ENCODE measurements at regions not wholly inside any gene's neighbourhood (a gene's known extent, or its start where the extent isn't known, plus 50 kb on each side); places are given as distances from the start of the nearest gene placed in this dataset.
"Not testable (repeated sequence)": the region's sequence is repeated elsewhere in the genome, so short reads cannot be mapped to it uniquely, and the experiment has no call there.

DNA sequence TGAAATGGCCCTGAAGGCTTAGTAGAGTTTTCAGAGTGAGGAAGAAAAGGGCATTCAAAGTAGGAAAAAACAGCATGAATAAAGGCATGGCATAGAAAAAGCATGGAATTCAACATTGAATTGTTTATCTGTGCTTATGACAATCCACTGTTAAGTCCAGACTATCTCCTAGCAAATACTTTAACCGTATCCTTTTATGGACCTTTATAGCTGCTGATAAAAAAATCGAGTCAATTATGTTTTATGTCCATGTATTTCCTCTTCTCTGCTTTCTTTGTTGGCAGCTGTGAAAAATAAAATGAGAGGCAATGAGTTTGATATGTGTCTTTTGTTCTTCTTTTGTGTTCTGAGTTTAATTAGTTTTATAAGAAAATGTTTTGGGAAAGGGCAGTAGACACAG, 70.4 kb downstream of the TDRD15 start:
- no peak for DNase-seq

DNA sequence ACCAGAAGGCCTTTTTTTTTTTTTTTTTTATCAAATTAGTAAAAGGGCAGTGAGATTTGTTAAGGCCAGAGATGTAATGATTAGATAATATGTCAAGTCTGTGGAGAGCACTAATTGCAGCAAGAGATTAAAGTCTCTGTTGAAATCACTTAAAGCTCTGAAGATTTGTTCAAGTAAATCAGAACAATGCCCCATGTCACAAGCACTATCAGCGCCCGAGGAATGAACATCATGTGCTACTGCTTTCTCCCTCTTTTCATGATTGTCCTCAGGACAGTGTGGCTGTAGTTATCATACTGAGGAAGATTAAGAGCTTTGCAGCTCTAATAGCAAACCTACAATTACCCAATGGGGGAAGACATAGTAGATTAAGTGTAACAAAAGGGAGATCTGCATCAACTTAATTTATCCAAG, 71.1 kb downstream of the TDRD15 start:
- DNase-seq, result no peak

DNA sequence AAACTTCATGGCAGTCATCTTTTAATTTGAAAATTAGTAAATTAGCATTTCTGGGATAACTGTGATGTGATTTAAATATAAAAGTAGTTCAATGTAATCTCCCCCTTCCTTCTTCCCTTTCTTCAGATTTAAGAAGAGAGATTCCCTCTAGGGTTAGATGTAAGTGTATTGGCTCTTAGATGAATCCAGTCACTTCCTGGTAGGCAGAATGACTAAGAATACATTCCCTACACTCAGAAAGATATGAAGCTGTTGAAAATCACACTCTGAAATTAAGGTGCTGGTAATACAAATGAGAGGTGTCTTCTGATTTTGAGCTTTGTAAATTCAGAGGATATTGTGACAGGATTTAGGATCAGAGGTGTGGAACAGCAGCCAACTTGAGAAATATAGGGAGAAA, 71.6 kb downstream of the TDRD15 start:
- no peak for DNase-seq

DNA sequence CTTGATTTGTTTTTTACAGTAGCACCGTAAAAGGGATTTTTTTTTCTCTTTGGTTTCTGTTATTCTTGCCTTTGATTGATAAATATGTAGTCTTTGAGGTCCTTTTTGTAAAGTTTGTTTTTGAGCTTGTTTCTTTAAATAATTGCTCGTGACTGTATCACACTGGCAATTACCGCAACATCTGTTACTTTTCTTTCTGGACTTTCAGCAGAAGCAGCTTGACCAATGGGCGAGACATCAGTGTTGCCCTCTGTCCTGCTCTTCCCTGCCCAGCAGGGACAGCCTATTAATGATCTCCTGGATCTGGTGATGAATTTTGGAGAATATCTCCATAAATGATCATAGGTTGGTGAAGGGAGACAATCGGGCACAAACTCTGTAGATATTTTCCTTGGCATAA, 74.9 kb downstream of the TDRD15 start:
- no peak for DNase-seq

DNA sequence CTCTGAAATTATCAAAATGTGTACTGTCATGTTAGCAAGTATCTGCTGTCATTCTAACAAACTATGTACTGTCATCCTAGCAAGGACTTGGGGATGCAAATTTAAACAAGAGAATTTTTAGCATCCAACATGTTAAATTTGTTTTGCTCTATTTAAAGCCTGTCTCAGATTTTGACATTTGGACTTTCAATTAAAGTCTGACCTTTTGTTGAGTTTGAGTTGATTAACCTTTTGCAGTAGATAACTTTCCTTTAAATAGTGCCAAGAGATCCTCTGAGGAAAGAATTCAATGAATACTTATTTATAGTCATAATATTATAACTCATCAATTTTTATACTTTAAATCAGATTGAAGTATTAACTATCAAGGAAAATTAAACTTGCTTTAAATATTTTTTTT, 80.2 kb downstream of the TDRD15 start:
- DNase-seq, result no peak

DNA sequence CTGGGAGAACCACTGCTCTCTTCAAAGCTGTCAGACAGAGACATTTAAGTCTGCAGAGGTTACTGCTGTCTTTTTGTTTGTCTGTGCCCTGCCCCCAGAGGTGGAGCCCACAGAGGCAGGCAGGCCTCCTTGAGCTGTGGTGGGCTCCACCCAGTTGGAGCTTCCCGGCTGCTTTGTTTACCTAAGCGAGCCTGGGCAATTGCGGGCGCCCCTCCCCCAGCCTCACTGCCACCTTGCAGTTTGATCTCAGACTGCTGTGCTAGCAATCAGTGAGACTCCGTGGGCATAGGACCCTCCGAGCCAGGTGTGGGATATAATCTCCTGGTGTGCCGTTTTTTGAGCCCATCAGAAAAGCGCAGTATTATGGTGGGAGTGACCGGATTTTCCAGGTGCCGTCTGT, 90.3 kb downstream of the TDRD15 start:
- DNase-seq, result not testable (repeated sequence)

GRCh38 chr2:21217442-21217841, 93.7 kb downstream of the TDRD15 start:
- no peak for DNase-seq

- no peak for DNase-seq
These were observed 97.2 kb downstream of the TDRD15 start for GRCh38 chr2:21220930-21221329.

- no peak for DNase-seq
These were observed 99.8 kb downstream of the TDRD15 start for GRCh38 chr2:21223618-21224017.

GRCh38 chr2:21228041-21228895, 104.5 kb downstream of the TDRD15 start:
- no peak for DNase-seq

GRCh38 chr2:21229302-21229701, 105.5 kb downstream of the TDRD15 start:
- no peak for DNase-seq

- DNase-seq, result no peak
These were observed 106.4 kb downstream of the TDRD15 start for GRCh38 chr2:21230140-21230539.

DNA sequence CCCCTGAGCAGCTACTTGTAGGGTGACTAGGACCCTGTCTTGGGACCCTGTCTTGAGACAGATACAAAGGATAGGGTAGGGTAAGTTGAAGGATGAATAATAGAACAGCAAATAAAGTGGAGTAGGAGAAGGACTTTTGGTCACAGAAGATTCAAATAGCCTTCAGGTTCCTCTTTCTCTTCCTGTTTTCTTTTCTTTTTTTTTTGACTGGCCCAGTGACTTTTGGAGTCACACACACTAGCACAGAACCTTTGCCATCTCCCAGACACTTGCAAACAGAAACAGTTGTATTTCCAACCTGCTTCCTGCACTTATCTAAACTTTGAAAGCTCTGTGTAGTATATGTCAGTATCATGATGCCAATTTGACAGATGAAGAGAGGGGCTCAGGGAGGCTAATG, 108.2 kb downstream of the TDRD15 start:
- no peak for DNase-seq

DNA sequence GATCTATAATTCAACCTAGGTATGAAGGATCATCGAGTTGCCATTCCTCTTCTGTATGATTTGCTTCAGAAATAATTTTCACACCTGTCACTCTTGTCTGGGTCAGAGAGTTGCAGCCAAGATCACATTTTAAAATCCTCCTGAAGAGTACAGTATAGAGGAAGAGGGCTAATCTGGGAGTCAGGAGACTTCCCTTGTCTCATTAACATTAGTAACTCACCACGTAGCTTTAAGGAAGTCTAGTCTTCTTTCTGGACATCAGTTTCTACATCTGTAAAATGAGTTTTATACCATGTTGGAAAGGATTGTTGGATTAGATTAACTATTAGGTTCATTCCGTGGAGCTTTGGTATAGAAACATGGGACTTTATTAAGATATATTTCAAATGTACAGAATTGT, 109.4 kb downstream of the TDRD15 start:
- DNase-seq, result no peak

GRCh38 chr2:21234001-21234400, 110.2 kb downstream of the TDRD15 start:
- no peak for DNase-seq

GRCh38 chr2:21234464-21235120, 110.8 kb downstream of the TDRD15 start:
- DNase-seq, result no peak

- DNase-seq, result not testable (repeated sequence)
These were observed 116.0 kb downstream of the TDRD15 start for GRCh38 chr2:21239749-21240148.

- DNase-seq, result no peak
These were observed 120.4 kb downstream of the TDRD15 start for GRCh38 chr2:21244161-21244560.

- no peak for DNase-seq
These were observed 121.8 kb downstream of the TDRD15 start for GRCh38 chr2:21245565-21245964.

DNA sequence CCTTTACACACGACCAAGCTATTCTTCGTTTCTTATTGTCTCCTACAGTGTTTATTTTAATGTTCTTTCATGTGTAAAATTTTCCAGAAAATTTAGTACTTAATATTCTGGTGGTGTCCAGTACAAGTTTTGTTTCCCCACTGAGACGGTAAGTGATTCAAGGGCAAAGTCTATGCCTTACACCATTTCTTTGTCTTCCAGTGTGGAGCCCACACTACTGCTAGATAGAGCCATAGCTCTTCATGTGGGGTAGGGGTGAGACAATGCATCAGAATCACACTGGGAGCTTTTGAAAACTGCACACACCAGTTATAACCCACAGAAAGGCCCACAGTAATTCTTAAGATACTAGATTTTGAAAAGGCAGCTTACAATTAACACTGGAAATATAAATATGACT, 125.6 kb downstream of the TDRD15 start:
- DNase-seq, result no peak

- DNase-seq, result no peak
These were observed 126.9 kb downstream of the TDRD15 start for GRCh38 chr2:21250673-21251072.

GRCh38 chr2:21251216-21251980, 127.6 kb downstream of the TDRD15 start:
- no peak for DNase-seq

DNA sequence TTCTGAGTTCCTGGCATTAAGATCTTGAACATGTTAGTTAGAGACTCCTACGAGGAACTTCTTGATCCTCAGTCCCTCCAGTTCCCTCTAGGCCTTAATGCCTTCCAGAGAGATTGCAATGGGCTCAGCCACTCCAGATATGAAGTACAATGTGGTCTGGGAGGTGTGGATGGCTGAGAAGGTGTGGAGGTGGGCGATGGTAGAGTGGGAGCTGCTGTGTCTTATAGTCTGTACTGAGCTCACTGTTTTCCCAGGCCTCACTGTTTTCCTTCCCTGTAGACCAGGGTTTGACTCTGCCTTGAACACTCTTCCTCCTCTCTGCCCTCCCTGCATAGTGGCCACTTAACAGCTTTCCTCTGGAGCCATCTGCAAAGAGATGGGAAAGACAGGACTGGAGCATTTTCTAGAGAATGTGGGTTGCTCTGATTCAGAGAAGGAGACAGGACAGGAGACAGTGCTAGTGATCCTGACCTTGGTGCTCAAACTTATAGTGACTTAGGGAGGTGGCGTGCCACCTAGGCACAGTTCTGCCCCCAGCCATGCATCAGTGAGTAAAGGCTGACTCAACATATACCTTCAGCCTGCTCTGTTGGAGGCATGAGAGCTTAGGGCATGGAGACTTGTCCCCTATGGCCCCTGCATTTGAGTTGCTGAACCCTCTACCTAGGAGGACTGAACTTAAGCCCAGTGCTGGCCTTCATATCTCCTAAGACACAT, 129.7 kb downstream of the TDRD15 start:
- no peak for DNase-seq
